Astrocyte (in vitro differentiated cells and primary cell): ENCODE measurements at regions not wholly inside any gene's neighbourhood (a gene's known extent, or its start where the extent isn't known, plus 50 kb on each side); places are given as distances from the start of the nearest gene placed in this dataset.
A peak's percentile ranks its signal among the peaks of the same experiment; 100 is the strongest.
"Not testable (repeated sequence)": the region's sequence is repeated elsewhere in the genome, so short reads cannot be mapped to it uniquely, and the experiment has no call there.

Experiments used
- DNase-seq: peaks from one replicate; pipeline ENCODE4 v3.0.0-alpha.2; 2010; ENCODE audit warnings: low read depth
- FAIRE-seq: peaks from 2 replicates; lab custom pipeline; 2011; peaks lifted over from hg19 to GRCh38; lab: Jason Lieb, UNC
- H2AFZ ChIP-seq: 2 replicates; pipeline ENCODE4 v1.6.0; 2012; ENCODE audit warnings: low read depth, low read length, inconsistent platforms
- H3K27ac ChIP-seq: 2 replicates; pipeline ENCODE4 v1.5.1; 2011; ENCODE audit warnings: low read depth, low read length, inconsistent platforms
- H3K27me3 ChIP-seq: 2 replicates; pipeline ENCODE4 v1.6.0; 2011; ENCODE audit warnings: low read length, inconsistent platforms; ENCODE audit not compliant: insufficient read depth
- H3K36me3 ChIP-seq: 2 replicates; pipeline ENCODE4 v1.5.1; 2011; ENCODE audit warnings: low read length, inconsistent platforms; ENCODE audit not compliant: insufficient read depth
- H3K4me1 ChIP-seq: 2 replicates; pipeline ENCODE4 v1.5.1; 2011; ENCODE audit warnings: low read length, inconsistent platforms; ENCODE audit not compliant: insufficient read depth
- H3K4me2 ChIP-seq: 2 replicates; pipeline ENCODE4 v1.6.0; 2012; ENCODE audit warnings: low read length, inconsistent platforms
- H3K4me3 ChIP-seq: 2 replicates; pipeline ENCODE4 v1.5.1; 2011; ENCODE audit warnings: low read depth, mild to moderate bottlenecking, low read length, inconsistent platforms; ENCODE audit not compliant: insufficient read depth
- H3K79me2 ChIP-seq: 2 replicates; pipeline ENCODE4 v1.6.0; 2012; ENCODE audit warnings: mild to moderate bottlenecking, low read length, inconsistent platforms; ENCODE audit not compliant: insufficient read depth
- H3K9ac ChIP-seq: 2 replicates; pipeline ENCODE4 v1.6.0; 2012; ENCODE audit warnings: mild to moderate bottlenecking, low read length, inconsistent platforms
- H3K9me3 ChIP-seq: 2 replicates; pipeline ENCODE4 v1.5.1; 2012; ENCODE audit warnings: low read depth, mild to moderate bottlenecking, low read length, inconsistent platforms; ENCODE audit not compliant: insufficient read depth
- H4K20me1 ChIP-seq: 2 replicates; pipeline ENCODE4 v1.6.0; 2012; ENCODE audit warnings: low read length, inconsistent platforms; ENCODE audit not compliant: insufficient read depth
- H3K27ac Mint-ChIP-seq: one replicate; pipeline ENCODE4 v1.8.0; 2021; ENCODE audit warnings: mild to moderate bottlenecking, mixed read lengths; ENCODE audit not compliant: unreplicated experiment
- H3K27me3 Mint-ChIP-seq: one replicate; pipeline ENCODE4 v1.8.0; 2021; ENCODE audit warnings: low read depth, mixed read lengths; ENCODE audit not compliant: unreplicated experiment
- H3K36me3 Mint-ChIP-seq: one replicate; pipeline ENCODE4 v1.8.0; 2021; ENCODE audit warnings: low read depth, mixed read lengths; ENCODE audit not compliant: unreplicated experiment
- H3K4me1 Mint-ChIP-seq: one replicate; pipeline ENCODE4 v1.8.0; 2021; ENCODE audit warnings: low read depth, mixed read lengths; ENCODE audit not compliant: unreplicated experiment
- H3K4me3 Mint-ChIP-seq: one replicate; pipeline ENCODE4 v1.8.0; 2021; ENCODE audit warnings: mild to moderate bottlenecking, moderate library complexity, mixed read lengths; ENCODE audit not compliant: unreplicated experiment
- H3K9me3 Mint-ChIP-seq: one replicate; pipeline ENCODE4 v1.8.0; 2021; ENCODE audit warnings: mild to moderate bottlenecking, mixed read lengths; ENCODE audit not compliant: unreplicated experiment
- EZH2 ChIP-seq: IDR thresholded peaks from 2 replicates; pipeline ENCODE4 v1.6.1; 2012; ENCODE audit warnings: mild to moderate bottlenecking, low read length, inconsistent platforms; ENCODE audit not compliant: insufficient read depth
- TF ChIP-seq, protein P1 (sequence below): IDR thresholded peaks from 2 replicates; pipeline ENCODE4 v1.5.1; 2011; ENCODE audit warnings: low read depth, mild to moderate bottlenecking, inconsistent platforms, low read length, moderate library complexity; ENCODE audit not compliant: insufficient read depth

DNA sequence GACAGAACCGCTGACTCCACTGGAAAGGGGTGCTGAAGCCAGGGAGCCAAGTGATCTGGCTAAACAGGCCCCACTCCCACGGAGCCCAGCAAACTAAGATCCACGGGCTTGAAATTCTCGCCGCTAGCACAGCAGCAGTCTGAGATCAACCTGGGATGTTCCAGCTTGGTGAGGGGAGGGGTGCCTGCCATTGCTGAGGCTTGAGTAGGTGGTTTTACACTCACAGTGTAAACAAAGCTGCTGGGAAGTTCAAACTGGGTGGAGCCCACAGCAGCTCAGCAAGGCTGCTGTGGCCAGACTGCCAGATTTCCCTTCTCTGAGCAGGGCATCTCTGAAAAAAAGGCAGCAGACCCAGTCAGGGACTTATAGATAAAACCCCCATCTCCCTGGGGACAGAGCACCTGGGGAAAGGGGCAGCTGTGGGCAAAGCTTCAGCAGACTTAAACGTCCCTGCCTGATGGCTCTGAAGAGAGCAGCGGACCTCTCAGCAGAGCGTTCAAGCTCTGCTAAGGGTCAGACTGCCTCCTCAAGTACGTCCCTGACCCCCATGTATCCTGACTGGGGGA, 101.8 kb downstream of the HNRNPD start:
- H3K36me3 Mint-ChIP-seq, FAIRE-seq: not testable (repeated sequence)

DNA sequence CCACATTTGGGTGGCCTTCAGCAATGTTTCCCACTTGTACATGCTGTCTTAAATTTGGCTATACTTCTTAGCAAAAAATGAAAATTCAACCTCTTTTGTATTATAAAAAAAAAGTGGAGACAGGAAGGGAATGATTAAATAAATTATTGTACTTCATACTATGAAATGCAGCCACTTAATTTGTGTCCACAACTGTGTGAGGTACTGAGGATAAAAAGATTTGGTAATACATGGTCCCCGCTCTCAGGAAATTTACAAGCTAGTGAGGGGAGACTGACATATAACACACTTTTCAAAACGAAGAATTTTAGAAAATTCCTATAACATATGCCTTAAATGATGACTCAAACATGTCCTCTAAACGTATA, 105.0 kb downstream of the HNRNPD start:
- Mint-ChIP-seq H3K36me3 (no peaks in the 10 kb centered on the region), H3K4me1 (peaks cover 5% of the 10 kb centered on the region), H3K27me3 (peaks cover 4% of the 10 kb centered on the region), H3K4me3 (no peak overlapping the region), H3K9me3 (peaks cover 2% of the 10 kb centered on the region), H3K27ac (no peak overlapping the region)
- no peaks in the 10 kb centered on the region for H3K79me2 ChIP-seq
- no peak for DNase-seq
- peaks cover 4% of the 10 kb centered on the region for H3K27me3 ChIP-seq
- H3K4me2 ChIP-seq: no peak overlapping the region
- no peak overlapping the region for H3K4me3 ChIP-seq
- no peak overlapping the region for H3K9ac ChIP-seq
- H4K20me1 ChIP-seq: no peaks in the 10 kb centered on the region
- H2AFZ ChIP-seq: no peak overlapping the region
- FAIRE-seq: no peak
- TF ChIP-seq EZH2: no peak
- TF ChIP-seq, protein P1, sequence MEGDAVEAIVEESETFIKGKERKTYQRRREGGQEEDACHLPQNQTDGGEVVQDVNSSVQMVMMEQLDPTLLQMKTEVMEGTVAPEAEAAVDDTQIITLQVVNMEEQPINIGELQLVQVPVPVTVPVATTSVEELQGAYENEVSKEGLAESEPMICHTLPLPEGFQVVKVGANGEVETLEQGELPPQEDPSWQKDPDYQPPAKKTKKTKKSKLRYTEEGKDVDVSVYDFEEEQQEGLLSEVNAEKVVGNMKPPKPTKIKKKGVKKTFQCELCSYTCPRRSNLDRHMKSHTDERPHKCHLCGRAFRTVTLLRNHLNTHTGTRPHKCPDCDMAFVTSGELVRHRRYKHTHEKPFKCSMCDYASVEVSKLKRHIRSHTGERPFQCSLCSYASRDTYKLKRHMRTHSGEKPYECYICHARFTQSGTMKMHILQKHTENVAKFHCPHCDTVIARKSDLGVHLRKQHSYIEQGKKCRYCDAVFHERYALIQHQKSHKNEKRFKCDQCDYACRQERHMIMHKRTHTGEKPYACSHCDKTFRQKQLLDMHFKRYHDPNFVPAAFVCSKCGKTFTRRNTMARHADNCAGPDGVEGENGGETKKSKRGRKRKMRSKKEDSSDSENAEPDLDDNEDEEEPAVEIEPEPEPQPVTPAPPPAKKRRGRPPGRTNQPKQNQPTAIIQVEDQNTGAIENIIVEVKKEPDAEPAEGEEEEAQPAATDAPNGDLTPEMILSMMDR: no peak
- H3K9me3 ChIP-seq: no peaks in the 10 kb centered on the region
- H3K36me3 ChIP-seq: no peaks in the 10 kb centered on the region
- H3K27ac ChIP-seq: no peak overlapping the region
- H3K4me1 ChIP-seq: no peaks in the 10 kb centered on the region

More for the DNA sequence above, 101.8 kb downstream of the HNRNPD start:
- H3K4me1 ChIP-seq, H3K27ac Mint-ChIP-seq, H4K20me1 ChIP-seq, H2AFZ ChIP-seq, H3K4me1 Mint-ChIP-seq, H3K4me3 ChIP-seq, H3K4me3 Mint-ChIP-seq, H3K27me3 ChIP-seq, H3K9ac ChIP-seq, H3K36me3 ChIP-seq, H3K9me3 ChIP-seq, H3K9me3 Mint-ChIP-seq, H3K27ac ChIP-seq, H3K79me2 ChIP-seq, DNase-seq, H3K4me2 ChIP-seq: not testable (repeated sequence)
- peaks cover 23% of the 10 kb centered on the region for H3K27me3 Mint-ChIP-seq

DNA sequence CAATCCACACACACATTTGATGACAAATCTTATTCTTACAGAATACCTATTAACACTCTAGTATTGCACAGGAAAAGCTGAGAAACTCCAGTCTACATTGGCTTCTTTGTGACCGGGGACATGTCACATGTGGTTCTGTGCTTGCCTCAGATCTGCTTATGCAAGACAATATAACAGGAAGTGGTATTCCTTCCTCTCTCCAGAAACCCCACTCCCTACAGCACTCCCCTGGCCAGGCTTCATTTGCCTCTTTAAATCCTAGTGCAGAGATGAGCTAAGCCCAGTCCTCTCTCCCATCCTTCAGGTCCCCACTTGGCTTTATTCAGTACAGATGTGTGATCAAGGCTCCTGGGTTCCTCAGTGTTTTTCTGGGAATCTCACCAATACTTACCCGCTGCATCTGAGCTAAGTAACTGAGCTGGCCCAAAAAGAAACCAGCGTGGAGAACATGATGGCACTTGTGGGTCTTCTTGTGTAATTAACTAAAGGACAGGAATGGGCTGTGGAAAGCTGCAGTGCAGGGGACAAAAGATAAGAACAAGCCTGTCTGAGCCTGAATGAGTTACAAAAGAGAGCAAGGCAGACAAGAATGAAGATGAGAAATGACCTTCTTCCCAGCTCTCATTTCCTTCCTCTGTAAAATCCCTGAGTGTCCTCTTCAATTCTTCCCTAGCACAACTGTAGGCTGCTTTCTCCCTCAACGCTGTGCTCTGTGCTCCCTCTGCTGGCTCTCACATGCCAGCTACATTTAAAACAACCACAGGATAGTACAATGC, 105.6 kb downstream of the HNRNPD start:
- H3K9me3 Mint-ChIP-seq: peaks cover 2% of the 10 kb centered on the region
- FAIRE-seq (peak; percentile 92), DNase-seq (peak; percentile 23)
- H3K36me3 ChIP-seq: no peaks in the 10 kb centered on the region
- H3K9me3 ChIP-seq: no peaks in the 10 kb centered on the region
- no peak overlapping the region for H3K4me3 Mint-ChIP-seq
- no peaks in the 10 kb centered on the region for H3K4me1 ChIP-seq
- peaks cover 4% of the 10 kb centered on the region for H3K27me3 ChIP-seq
- no peak overlapping the region for H3K4me2 ChIP-seq
- H3K79me2 ChIP-seq: no peaks in the 10 kb centered on the region
- H3K27ac Mint-ChIP-seq: no peak overlapping the region
- peaks cover 3% of the 10 kb centered on the region for H3K27me3 Mint-ChIP-seq
- no peak overlapping the region for H3K9ac ChIP-seq
- no peak overlapping the region for H3K4me3 ChIP-seq
- no peak for TF ChIP-seq EZH2
- TF ChIP-seq, protein P1: peak; percentile 79
- H3K27ac ChIP-seq: no peak overlapping the region
- peaks cover 5% of the 10 kb centered on the region for H3K4me1 Mint-ChIP-seq
- no peak overlapping the region for H2AFZ ChIP-seq
- H3K36me3 Mint-ChIP-seq: no peaks in the 10 kb centered on the region
- H4K20me1 ChIP-seq: no peaks in the 10 kb centered on the region
